Neural cell (in vitro differentiated cells): ENCODE measurements at regions not wholly inside any gene's neighbourhood (a gene's known extent, or its start where the extent isn't known, plus 50 kb on each side); places are given as distances from the start of the nearest gene placed in this dataset.

Experiments
- H2AFZ ChIP-seq: fragments of 200-600, 300-800 bp; sonication (generic), shearing (Covaris generic); 2 replicates; pipeline ENCODE4 v1.6.0; 2014; ENCODE audit warnings: low read depth, mild to moderate bottlenecking, antibody characterized with exemption, low read length, moderate library complexity
- H3F3A ChIP-seq: fragments of 200-600 bp; shearing (Covaris generic); 2 replicates; pipeline ENCODE4 v1.6.1; 2016; ENCODE audit warnings: mild to moderate bottlenecking, moderate library complexity, mixed read lengths, antibody characterized with exemption, low read length; ENCODE audit not compliant: insufficient read depth, poor library complexity, severe bottlenecking
- H3K27ac ChIP-seq: fragments of 200-600, 300-800 bp; sonication (generic), shearing (Covaris generic); 2 replicates; pipeline ENCODE4 v1.5.1; 2014; ENCODE audit warnings: mild to moderate bottlenecking, low read length, moderate library complexity
- H3K27me3 ChIP-seq: fragments of 300-800, 200-600 bp; sonication (generic), shearing (Covaris generic); 2 replicates; pipeline ENCODE4 v1.6.0; 2014; ENCODE audit warnings: mild to moderate bottlenecking, low read depth, low read length, moderate library complexity; ENCODE audit not compliant: insufficient read depth
- H3K36me3 ChIP-seq: fragments of 300-800, 200-600 bp; sonication (generic), shearing (Covaris generic); 2 replicates; pipeline ENCODE4 v1.5.1; 2014; ENCODE audit warnings: mild to moderate bottlenecking, antibody characterized with exemption, low read length, moderate library complexity; ENCODE audit not compliant: insufficient read depth
- H3K4me2 ChIP-seq: fragments of 300-800, 200-600 bp; sonication (generic), shearing (Covaris generic); 2 replicates; pipeline ENCODE4 v1.6.0; 2014; ENCODE audit warnings: mild to moderate bottlenecking, low read length
- H3K4me3 ChIP-seq: fragments of 300-800, 200-600 bp; sonication (generic), shearing (Covaris generic); 2 replicates; pipeline ENCODE4 v1.5.1; 2014; ENCODE audit warnings: mild to moderate bottlenecking, low read length, moderate library complexity
- H3K79me2 ChIP-seq: fragments of 200-600 bp; shearing (Covaris generic); replicated peaks from 2 replicates; pipeline ENCODE4 v1.6.0; 2014; ENCODE audit warnings: mild to moderate bottlenecking, low read length, moderate library complexity; ENCODE audit not compliant: insufficient read depth
- H3K9ac ChIP-seq: fragments of 300-800, 200-600 bp; sonication (generic), shearing (Covaris generic); 2 replicates; pipeline ENCODE4 v1.6.1; 2016; ENCODE audit warnings: mild to moderate bottlenecking, low read length, mixed read lengths
- H3K9me2 ChIP-seq: fragments of 200-600 bp; shearing (Covaris generic); 2 replicates; pipeline ENCODE4 v1.6.1; 2016; ENCODE audit warnings: mild to moderate bottlenecking, low read length, mixed read lengths; ENCODE audit not compliant: insufficient read depth
- H3K9me3 ChIP-seq: fragments of 200-600, 300-800 bp; sonication (generic), shearing (Covaris generic); 2 replicates; pipeline ENCODE4 v1.6.1; 2016; ENCODE audit warnings: mild to moderate bottlenecking, mixed run types, low read length, moderate library complexity, mixed read lengths
- H4K20me1 ChIP-seq: fragments of 200-600 bp; shearing (Covaris generic); 2 replicates; pipeline ENCODE4 v1.6.1; 2016; ENCODE audit warnings: mild to moderate bottlenecking, mixed run types; ENCODE audit not compliant: insufficient read depth
- EP300 ChIP-seq: fragments of 450-650 bp; conservative IDR thresholded peaks from 2 replicates; pipeline ENCODE4 v1.6.1; 2014; ENCODE audit warnings: antibody characterized with exemption, mild to moderate bottlenecking, moderate library complexity; ENCODE audit not compliant: poor library complexity, severe bottlenecking
- EZH2 ChIP-seq: fragments of 200-600, 300-800 bp; shearing (Covaris generic), sonication (generic); IDR thresholded peaks from 2 replicates; pipeline ENCODE4 v1.6.1; 2014; ENCODE audit warnings: antibody characterized with exemption, low read length, borderline replicate concordance, mild to moderate bottlenecking; ENCODE audit not compliant: insufficient read depth, poor library complexity, severe bottlenecking
- MXI1 ChIP-seq: fragments of 450-650 bp; conservative IDR thresholded peaks from 2 replicates; pipeline ENCODE4 v1.6.1; 2014; ENCODE audit warnings: antibody characterized with exemption, mild to moderate bottlenecking; ENCODE audit not compliant: poor library complexity, severe bottlenecking
- POLR2AphosphoS5 ChIP-seq: IDR thresholded peaks from 2 replicates; pipeline ENCODE4 v1.6.1; 2012
- RAD21 ChIP-seq: fragments of 450-650 bp; conservative IDR thresholded peaks from 2 replicates; pipeline ENCODE4 v1.6.1; 2014; ENCODE audit warnings: antibody characterized with exemption, mild to moderate bottlenecking, moderate library complexity
- REST ChIP-seq: IDR thresholded peaks from 2 replicates; pipeline ENCODE4 v1.6.1; 2012; ENCODE audit warnings: borderline replicate concordance
- SMC3 ChIP-seq: fragments of 450-650 bp; conservative IDR thresholded peaks from 2 replicates; pipeline ENCODE4 v1.6.1; 2014; ENCODE audit warnings: antibody characterized with exemption, mild to moderate bottlenecking, moderate library complexity; ENCODE audit not compliant: poor library complexity
- TAF1 ChIP-seq: IDR thresholded peaks from 2 replicates; pipeline ENCODE4 v1.6.1; 2012; ENCODE audit warnings: low read depth
- TF ChIP-seq, protein P1 (sequence below): fragments of 450-650 bp; IDR thresholded peaks from 2 replicates; pipeline ENCODE4 v1.5.1; 2014; ENCODE audit warnings: antibody characterized with exemption, mild to moderate bottlenecking, moderate library complexity; ENCODE audit not compliant: poor library complexity, severe bottlenecking

DNA sequence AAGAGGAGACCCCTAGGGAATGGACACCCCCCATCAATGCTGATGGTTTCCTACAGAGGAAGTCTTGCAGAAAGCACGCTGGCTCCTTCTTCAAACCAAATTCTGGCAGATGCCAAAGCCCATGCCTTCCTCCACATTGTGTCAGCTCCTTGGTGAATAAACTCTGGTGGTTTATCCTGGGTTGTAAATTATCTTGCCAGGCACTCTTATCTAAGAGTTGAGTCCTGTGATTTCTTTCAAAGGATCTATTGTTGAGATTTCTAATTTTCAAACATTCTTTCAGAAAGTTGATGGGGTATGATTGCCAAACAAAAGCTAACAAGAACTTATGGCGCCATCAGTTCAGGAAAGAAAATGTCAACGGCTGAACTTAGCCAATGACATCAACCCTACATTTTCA lies 160.4 kb downstream of the NSG2 start:
- H3F3A ChIP-seq, result peaks cover 3% of the 10 kb centered on the region
- H3K9me3 ChIP-seq, result no peaks in the 10 kb centered on the region
- H3K27ac ChIP-seq, result peak overlapping the region; percentile 72
- H3K27me3 ChIP-seq, result no peaks in the 10 kb centered on the region
- no peak overlapping the region for H3K4me3 ChIP-seq
- no peak for TF ChIP-seq TAF1
- no peak for TF ChIP-seq EP300
- TF ChIP-seq SMC3, result no peak
- no peak for TF ChIP-seq MXI1
- TF ChIP-seq, protein P1, sequence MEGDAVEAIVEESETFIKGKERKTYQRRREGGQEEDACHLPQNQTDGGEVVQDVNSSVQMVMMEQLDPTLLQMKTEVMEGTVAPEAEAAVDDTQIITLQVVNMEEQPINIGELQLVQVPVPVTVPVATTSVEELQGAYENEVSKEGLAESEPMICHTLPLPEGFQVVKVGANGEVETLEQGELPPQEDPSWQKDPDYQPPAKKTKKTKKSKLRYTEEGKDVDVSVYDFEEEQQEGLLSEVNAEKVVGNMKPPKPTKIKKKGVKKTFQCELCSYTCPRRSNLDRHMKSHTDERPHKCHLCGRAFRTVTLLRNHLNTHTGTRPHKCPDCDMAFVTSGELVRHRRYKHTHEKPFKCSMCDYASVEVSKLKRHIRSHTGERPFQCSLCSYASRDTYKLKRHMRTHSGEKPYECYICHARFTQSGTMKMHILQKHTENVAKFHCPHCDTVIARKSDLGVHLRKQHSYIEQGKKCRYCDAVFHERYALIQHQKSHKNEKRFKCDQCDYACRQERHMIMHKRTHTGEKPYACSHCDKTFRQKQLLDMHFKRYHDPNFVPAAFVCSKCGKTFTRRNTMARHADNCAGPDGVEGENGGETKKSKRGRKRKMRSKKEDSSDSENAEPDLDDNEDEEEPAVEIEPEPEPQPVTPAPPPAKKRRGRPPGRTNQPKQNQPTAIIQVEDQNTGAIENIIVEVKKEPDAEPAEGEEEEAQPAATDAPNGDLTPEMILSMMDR, result no peak
- TF ChIP-seq POLR2AphosphoS5, result no peak
- TF ChIP-seq REST, result no peak
- H3K9me2 ChIP-seq, result no peaks in the 10 kb centered on the region
- no peak overlapping the region for H2AFZ ChIP-seq
- no peaks in the 10 kb centered on the region for H4K20me1 ChIP-seq
- no peaks in the 10 kb centered on the region for H3K36me3 ChIP-seq
- no peaks in the 10 kb centered on the region for H3K79me2 ChIP-seq
- H3K4me2 ChIP-seq, result no peak overlapping the region
- H3K9ac ChIP-seq, result peak overlapping the region; percentile 59

DNA sequence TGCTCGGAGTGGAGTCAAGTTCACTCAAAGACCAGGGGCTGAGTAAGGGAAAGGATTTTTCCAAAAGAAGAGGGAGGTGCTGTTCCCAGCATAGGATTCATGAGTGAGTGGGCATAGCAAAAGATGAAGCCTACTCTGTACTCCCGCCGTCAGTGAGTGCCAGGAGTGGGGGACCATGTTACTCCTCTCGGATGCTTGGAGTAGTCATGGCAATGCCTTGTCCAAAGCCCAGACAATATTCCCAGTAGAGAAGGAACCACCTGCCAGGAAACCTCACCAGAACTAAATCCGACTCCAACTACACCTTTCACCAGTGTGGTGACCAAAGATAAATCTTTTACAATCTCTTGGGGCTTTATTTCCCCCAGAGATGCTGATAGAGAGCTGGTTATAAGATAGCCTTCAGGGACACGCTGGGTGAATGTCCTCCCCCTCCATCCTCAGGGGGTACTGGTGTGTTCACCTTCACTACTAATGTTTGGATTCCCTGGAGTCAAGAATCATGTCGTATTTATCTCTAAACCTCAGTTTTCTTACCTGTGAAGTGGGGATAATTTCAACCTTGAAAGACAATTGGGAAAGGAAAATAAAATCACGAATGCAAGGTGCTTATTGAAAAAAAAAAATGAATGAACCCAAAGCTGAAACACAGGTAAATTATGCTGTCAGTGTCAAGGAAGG lies 165.2 kb downstream of the NSG2 start:
- no peaks in the 10 kb centered on the region for H3K27me3 ChIP-seq
- H3K9me2 ChIP-seq, result no peaks in the 10 kb centered on the region
- no peak overlapping the region for H2AFZ ChIP-seq
- H3K4me2 ChIP-seq, result no peak overlapping the region
- H3K36me3 ChIP-seq, result no peaks in the 10 kb centered on the region
- H3K27ac ChIP-seq, result no peak overlapping the region
- H3K9ac ChIP-seq, result peak overlapping the region; percentile 9
- TF ChIP-seq EP300 (no peak), TAF1 (no peak), POLR2AphosphoS5 (no peak), SMC3 (no peak), RAD21 (no peak), MXI1 (no peak), REST (no peak), EZH2 (no peak)
- TF ChIP-seq, protein P1, result no peak
- H3K9me3 ChIP-seq, result no peaks in the 10 kb centered on the region
- H3F3A ChIP-seq, result no peaks in the 10 kb centered on the region
- no peaks in the 10 kb centered on the region for H3K79me2 ChIP-seq
- no peaks in the 10 kb centered on the region for H4K20me1 ChIP-seq
- no peak overlapping the region for H3K4me3 ChIP-seq
